NCI-H2196 treated with DMSO at 0.1 percent for 48 hours (cell line): ENCODE measurements at regions not wholly inside any gene's neighbourhood (a gene's known extent, or its start where the extent isn't known, plus 50 kb on each side); places are given as distances from the start of the nearest gene placed in this dataset.
"Not testable (repeated sequence)": the region's sequence is repeated elsewhere in the genome, so short reads cannot be mapped to it uniquely, and the experiment has no call there.

Experiments
- DNase-seq: peaks from one replicate; lab custom pipeline; 2025; ENCODE audit not compliant: unreplicated experiment; lab: John Stamatoyannopoulos, UW

GRCh38 chr14:85342858-85343607, 186.9 kb upstream of the FLRT2 start:
- DNase-seq: no peak

GRCh38 chr14:85344171-85344570, 185.8 kb upstream of the FLRT2 start:
- DNase-seq: no peak

GRCh38 chr14:85344847-85345570, 184.9 kb upstream of the FLRT2 start:
- DNase-seq: no peak

- no peak for DNase-seq
Measured at GRCh38 chr14:85350667-85351066, 179.3 kb upstream of the FLRT2 start.

GRCh38 chr14:85352588-85352987, 177.4 kb upstream of the FLRT2 start:
- DNase-seq: not testable (repeated sequence)

GRCh38 chr14:85357120-85357519, 172.8 kb upstream of the FLRT2 start:
- no peak for DNase-seq

GRCh38 chr14:85358136-85358785, 171.7 kb upstream of the FLRT2 start:
- DNase-seq: no peak

GRCh38 chr14:85359505-85359904, 170.4 kb upstream of the FLRT2 start:
- DNase-seq: no peak

GRCh38 chr14:85363358-85363757, 166.6 kb upstream of the FLRT2 start:
- no peak for DNase-seq

GRCh38 chr14:85366226-85366625, 163.7 kb upstream of the FLRT2 start:
- no peak for DNase-seq

GRCh38 chr14:85380881-85381280, 149.1 kb upstream of the FLRT2 start:
- no peak for DNase-seq

- DNase-seq: no peak
Measured at GRCh38 chr14:85382341-85382740, 147.6 kb upstream of the FLRT2 start.

- DNase-seq: no peak
Measured at GRCh38 chr14:85387181-85387580, 142.8 kb upstream of the FLRT2 start.

- no peak for DNase-seq
Measured at GRCh38 chr14:85390236-85390635, 139.7 kb upstream of the FLRT2 start.

GRCh38 chr14:85391455-85391854, 138.5 kb upstream of the FLRT2 start:
- DNase-seq: no peak

- no peak for DNase-seq
Measured at GRCh38 chr14:85391892-85392291, 138.1 kb upstream of the FLRT2 start.

GRCh38 chr14:85399186-85399585, 130.8 kb upstream of the FLRT2 start:
- no peak for DNase-seq

GRCh38 chr14:85400678-85401077, 129.3 kb upstream of the FLRT2 start:
- no peak for DNase-seq

- DNase-seq: no peak
Measured at GRCh38 chr14:85401384-85401783, 128.6 kb upstream of the FLRT2 start.

GRCh38 chr14:85402569-85403162, 127.3 kb upstream of the FLRT2 start:
- DNase-seq: no peak

GRCh38 chr14:85409481-85410210, 120.3 kb upstream of the FLRT2 start:
- DNase-seq: no peak
